Glomerular endothelial cell (primary cell): ENCODE measurements at regions not wholly inside any gene's neighbourhood (a gene's known extent, or its start where the extent isn't known, plus 50 kb on each side); places are given as distances from the start of the nearest gene placed in this dataset.
"Not testable (repeated sequence)": the region's sequence is repeated elsewhere in the genome, so short reads cannot be mapped to it uniquely, and the experiment has no call there.

Experiments
- DNase-seq: peaks from one replicate; pipeline ENCODE4 v3.0.0-alpha.2; 2011; ENCODE audit warnings: low read depth, low spot score; ENCODE audit errors: extremely low read depth

GRCh38 chr3:103134023-103134724, 699.4 kb downstream of the ZPLD1 start:
- no peak for DNase-seq

- no peak for DNase-seq
Observed at GRCh38 chr3:103136621-103137020, 701.8 kb downstream of the ZPLD1 start.

GRCh38 chr3:103137830-103138229, 703.0 kb downstream of the ZPLD1 start:
- DNase-seq = no peak

- DNase-seq = no peak
Observed at GRCh38 chr3:103158183-103158582, 723.4 kb downstream of the ZPLD1 start.

- no peak for DNase-seq
Observed at GRCh38 chr3:103166890-103167289, 732.1 kb downstream of the ZPLD1 start.

- no peak for DNase-seq
Observed at GRCh38 chr3:103167850-103168249, 733.0 kb downstream of the ZPLD1 start.

- DNase-seq = no peak
Observed at GRCh38 chr3:103169289-103169688, 734.5 kb downstream of the ZPLD1 start.

GRCh38 chr3:103170651-103171050, 735.8 kb downstream of the ZPLD1 start:
- no peak for DNase-seq

- DNase-seq = no peak
Observed at GRCh38 chr3:103173940-103174339, 739.1 kb downstream of the ZPLD1 start.

- no peak for DNase-seq
Observed at GRCh38 chr3:103181160-103181559, 746.3 kb downstream of the ZPLD1 start.

GRCh38 chr3:103184772-103185171, 750.0 kb downstream of the ZPLD1 start:
- DNase-seq = no peak

GRCh38 chr3:103189941-103190340, 755.1 kb downstream of the ZPLD1 start:
- no peak for DNase-seq

- DNase-seq = no peak
Observed at GRCh38 chr3:103195216-103195615, 760.4 kb downstream of the ZPLD1 start.

- DNase-seq = no peak
Observed at GRCh38 chr3:103203441-103203840, 768.6 kb downstream of the ZPLD1 start.

- DNase-seq = no peak
Observed at GRCh38 chr3:103210583-103210982, 775.8 kb downstream of the ZPLD1 start.

- no peak for DNase-seq
Observed at GRCh38 chr3:103218146-103218545, 783.3 kb downstream of the ZPLD1 start.

- DNase-seq = no peak
Observed at GRCh38 chr3:103218793-103219192, 784.0 kb downstream of the ZPLD1 start.

- DNase-seq = no peak
Observed at GRCh38 chr3:103227651-103228050, 792.8 kb downstream of the ZPLD1 start.

- DNase-seq = no peak
Observed at GRCh38 chr3:103247459-103247858, 812.6 kb downstream of the ZPLD1 start.

GRCh38 chr3:103254827-103255226, 820.0 kb downstream of the ZPLD1 start:
- DNase-seq = not testable (repeated sequence)

GRCh38 chr3:103269287-103269686, 834.5 kb downstream of the ZPLD1 start:
- no peak for DNase-seq

GRCh38 chr3:103271575-103271974, 836.8 kb downstream of the ZPLD1 start:
- no peak for DNase-seq

GRCh38 chr3:103295974-103296570, 861.3 kb downstream of the ZPLD1 start:
- no peak for DNase-seq
